HG03457 (cell line): ENCODE measurements at regions not wholly inside any gene's neighbourhood (a gene's known extent, or its start where the extent isn't known, plus 50 kb on each side); places are given as distances from the start of the nearest gene placed in this dataset.

Source experiments
- ATAC-seq: cut with Tn5 transposase; IDR thresholded peaks from one replicate; pipeline ENCODE4 v1.9.1; 2021; ENCODE audit warnings: moderate number of reproducible peaks; ENCODE audit not compliant: unreplicated experiment

DNA sequence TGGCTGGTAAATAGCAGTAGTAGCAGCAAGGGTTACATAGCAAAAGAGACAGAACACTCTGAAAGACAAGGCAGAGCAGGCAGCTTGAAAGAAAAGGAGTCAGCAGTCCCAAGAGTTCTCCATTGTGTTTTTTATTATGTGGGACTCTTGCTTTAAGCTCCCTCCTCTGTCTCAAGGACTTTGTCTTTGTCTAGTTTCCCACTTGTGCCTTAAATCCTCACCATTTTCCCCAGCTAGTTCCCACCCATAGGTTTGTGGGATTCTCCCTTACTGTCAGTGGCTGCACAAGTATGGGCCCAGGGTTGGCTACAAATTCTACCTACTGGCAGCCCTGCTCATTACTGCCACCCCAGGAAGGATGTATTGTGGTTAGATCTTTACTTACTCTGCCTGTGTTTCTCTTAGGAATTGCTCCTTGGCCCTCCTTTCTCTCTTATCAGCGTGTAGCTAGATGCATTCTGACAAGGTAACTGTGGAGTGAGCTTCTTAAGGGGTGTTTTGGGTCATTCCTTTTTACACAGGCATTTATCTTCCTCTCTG is 413.4 kb upstream of the PCDH9 start:
- no peak for ATAC-seq

- no peak for ATAC-seq
Observed at GRCh38 chr13:67642657-67643056, 412.5 kb upstream of the PCDH9 start.

DNA sequence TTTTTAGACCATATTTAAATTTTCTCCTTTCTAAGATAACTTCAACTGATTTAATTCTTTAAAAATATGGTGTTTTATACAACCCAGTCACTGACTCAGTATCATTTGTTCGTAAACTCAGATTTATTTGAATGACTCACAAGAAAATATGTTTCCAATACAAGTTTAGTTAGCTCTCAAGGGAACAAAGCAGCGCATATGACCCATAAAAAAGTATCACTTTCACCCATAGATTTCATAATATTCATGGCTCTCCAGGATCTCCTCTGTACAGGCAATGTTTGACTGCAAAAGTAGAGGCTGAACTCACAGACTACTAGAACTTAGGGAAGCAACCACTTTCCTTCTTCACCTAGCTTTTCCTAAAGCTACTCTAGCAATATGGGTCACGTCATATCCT is 405.6 kb upstream of the PCDH9 start:
- ATAC-seq, result no peak

DNA sequence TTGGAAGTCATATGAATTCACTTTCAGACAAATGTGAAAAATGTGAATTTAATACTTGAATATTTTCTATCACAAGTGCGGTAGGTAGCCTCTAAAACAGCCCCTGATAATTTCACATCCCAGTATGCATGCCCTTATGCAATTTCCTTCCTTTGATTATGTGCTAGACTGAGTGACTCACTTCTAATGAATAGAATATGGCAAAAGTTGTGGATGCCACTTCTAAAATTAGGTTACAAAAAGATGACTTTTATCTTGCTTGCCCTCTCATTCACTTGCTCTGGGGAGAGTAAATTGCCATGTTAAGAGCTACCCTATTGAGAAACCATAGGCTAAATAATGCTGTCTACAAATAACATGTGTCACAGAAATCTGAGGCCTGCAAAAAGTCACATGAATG is 402.5 kb upstream of the PCDH9 start:
- no peak for ATAC-seq

- ATAC-seq, result no peak
Observed at GRCh38 chr13:67630640-67631039, 400.5 kb upstream of the PCDH9 start.

DNA sequence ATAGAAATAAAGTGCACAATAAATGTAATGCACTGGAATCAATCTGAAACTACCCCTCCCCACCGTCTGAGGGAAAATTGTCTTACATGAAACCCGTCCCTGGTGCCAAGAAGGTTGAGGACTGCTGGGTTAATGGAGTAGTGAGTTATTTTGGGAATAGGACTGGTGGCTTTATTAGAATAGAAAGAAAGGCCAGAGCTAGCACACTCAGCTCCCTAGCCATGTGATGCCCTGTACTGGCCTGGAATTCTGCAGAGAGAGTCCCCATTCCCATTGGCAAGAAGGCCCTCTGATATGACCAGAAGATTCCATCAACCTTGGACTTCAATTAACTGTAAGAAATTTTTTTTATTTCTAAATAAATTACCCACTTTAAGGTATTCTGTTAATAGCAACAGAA is 393.5 kb upstream of the PCDH9 start:
- no peak for ATAC-seq

- ATAC-seq, result no peak
Observed at GRCh38 chr13:67620665-67621064, 390.5 kb upstream of the PCDH9 start.

- ATAC-seq, result no peak
Observed at GRCh38 chr13:67619995-67620380, 389.9 kb upstream of the PCDH9 start.

GRCh38 chr13:67619351-67619994 is 389.3 kb upstream of the PCDH9 start:
- ATAC-seq, result no peak

- no peak for ATAC-seq
Observed at GRCh38 chr13:67614579-67614978, 384.4 kb upstream of the PCDH9 start.

- no peak for ATAC-seq
Observed at GRCh38 chr13:67614013-67614412, 383.9 kb upstream of the PCDH9 start.

- ATAC-seq, result no peak
Observed at GRCh38 chr13:67588607-67589006, 358.5 kb upstream of the PCDH9 start.

- ATAC-seq, result no peak
Observed at GRCh38 chr13:67577361-67577760, 347.2 kb upstream of the PCDH9 start.

- no peak for ATAC-seq
Observed at GRCh38 chr13:67574320-67575233, 344.4 kb upstream of the PCDH9 start.

DNA sequence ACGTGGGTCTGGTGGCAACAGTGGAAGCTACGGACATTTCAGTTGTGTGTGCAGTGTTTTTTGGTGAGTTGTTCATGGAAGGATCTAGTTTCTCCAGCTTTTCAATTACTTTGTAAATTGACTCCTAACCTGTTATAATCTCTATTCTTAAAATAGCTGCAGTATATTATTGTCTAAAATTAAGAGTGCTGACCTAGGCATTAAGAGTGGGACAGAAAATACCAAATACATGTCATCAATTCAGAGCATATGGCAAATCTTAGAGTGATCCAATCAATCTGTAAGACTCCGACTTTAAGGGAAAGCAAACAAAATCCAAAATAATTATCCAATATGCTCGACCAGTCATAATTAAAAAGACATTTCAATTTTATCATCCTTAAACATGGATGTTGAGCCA is 338.1 kb upstream of the PCDH9 start:
- no peak for ATAC-seq

DNA sequence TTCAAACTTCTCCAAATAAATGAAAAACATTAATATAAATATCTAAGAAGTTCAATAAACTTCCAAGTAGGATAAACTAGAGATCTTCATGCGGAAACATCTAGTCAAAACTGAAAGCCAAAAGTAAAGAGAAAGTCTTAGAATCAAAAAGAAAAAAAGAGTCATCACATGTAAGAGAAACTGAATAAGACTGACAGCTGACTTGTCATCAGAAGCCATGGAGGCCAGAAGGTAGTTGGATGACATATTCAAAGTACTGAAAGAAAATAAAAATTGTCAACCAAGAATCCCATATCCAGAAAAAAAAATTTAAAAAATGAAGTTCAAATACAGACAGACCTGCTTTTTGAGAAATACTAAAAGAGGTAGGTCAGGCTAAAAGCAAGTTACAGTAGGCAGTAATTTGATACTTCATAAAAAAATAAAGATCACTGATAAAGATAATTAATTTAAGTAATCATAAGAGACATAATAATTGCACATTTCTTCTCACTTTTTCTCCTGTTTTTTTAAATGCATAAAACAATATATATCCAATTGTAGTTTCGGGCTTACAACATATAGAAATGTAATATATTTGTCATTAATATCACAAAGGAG is 327.6 kb upstream of the PCDH9 start:
- no peak for ATAC-seq

- no peak for ATAC-seq
Observed at GRCh38 chr13:67557118-67557517, 327.0 kb upstream of the PCDH9 start.

DNA sequence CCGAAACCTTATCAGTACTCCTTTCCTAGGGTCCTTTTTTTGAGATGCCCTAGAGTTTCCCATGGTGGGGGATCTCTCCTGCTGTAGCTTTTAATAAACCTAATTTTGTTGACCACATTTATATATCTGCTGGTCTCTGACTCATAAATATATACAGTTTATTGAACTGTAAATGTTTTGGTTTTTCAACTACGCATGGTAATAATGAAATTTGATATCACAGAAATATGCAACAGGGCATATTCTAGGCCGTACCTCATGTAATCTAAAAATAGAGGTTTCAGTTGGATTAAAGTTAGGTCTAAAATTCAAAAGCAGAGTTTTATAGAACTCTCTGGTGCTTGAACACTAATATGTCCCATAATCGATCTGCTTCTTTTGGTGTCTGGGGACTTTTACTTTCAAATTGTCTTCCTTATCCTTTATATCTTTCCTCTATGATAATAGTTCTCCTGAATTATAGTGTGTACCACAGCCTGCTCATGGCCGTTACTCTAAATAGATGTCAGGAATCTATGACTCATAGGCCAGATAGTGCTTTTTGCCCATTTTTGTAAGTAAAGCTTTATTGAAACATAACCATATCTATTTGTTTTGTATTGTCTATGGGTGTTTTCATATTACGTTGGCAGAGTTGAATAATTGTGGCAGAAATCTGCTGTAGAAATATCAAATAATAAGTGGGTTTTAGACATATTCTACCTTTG is 324.8 kb upstream of the PCDH9 start:
- ATAC-seq, result no peak

DNA sequence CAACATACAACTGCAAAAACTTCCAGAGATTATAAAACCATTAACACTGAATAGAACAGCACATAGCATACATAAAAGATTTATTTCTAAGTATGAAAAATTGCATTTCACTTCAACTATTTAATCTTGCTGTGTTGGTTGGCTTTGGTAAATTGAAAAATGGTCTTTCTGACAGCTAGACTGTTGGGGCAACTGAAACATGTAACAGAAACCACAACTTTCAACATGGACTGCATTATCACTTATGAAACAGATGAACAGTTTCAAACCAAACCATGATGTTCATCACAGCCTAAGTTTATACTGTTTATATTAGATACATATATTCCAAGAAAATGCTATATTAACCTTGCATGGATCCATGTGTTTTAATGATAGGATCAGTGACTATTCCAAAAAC is 324.1 kb upstream of the PCDH9 start:
- no peak for ATAC-seq

- no peak for ATAC-seq
Observed at GRCh38 chr13:67549331-67549730, 319.2 kb upstream of the PCDH9 start.

GRCh38 chr13:67538906-67539305 is 308.8 kb upstream of the PCDH9 start:
- ATAC-seq, result no peak
